Mucosa of descending colon (tissue), 3 donors: ENCODE measurements at regions not wholly inside any gene's neighbourhood (a gene's known extent, or its start where the extent isn't known, plus 50 kb on each side); places are given as distances from the start of the nearest gene placed in this dataset.

Source experiments
- ATAC-seq: fragments of 200-7000 bp; cut with Tn5 transposase; one replicate; pipeline ENCODE4 v1.9.1; 2020; ENCODE audit warnings: mild to moderate bottlenecking, moderate library complexity
- DNase-seq, 3 donors: peaks; one replicate each; pipeline ENCODE4 v3.0.0-alpha.2; 2020
- H3K36me3 ChIP-seq: fragments of 200-600 bp; one replicate; pipeline ENCODE4 v1.8.0; 2021; ENCODE audit warnings: low read depth, mild to moderate bottlenecking
- H3K4me1 ChIP-seq: fragments of 200-600 bp; one replicate; pipeline ENCODE4 v1.8.0; 2021; ENCODE audit warnings: low read depth, mild to moderate bottlenecking
- H3K4me3 ChIP-seq: fragments of 200-600 bp; one replicate; pipeline ENCODE4 v1.8.0; 2021; ENCODE audit warnings: mild to moderate bottlenecking
- H3K9me3 ChIP-seq: fragments of 200-600 bp; one replicate; pipeline ENCODE4 v1.8.0; 2021; ENCODE audit warnings: mild to moderate bottlenecking
- intact Hi-C, 2 donors: fragments of 100-400 bp; cut with DNase I in 1 of 2; cut with micrococcal nuclease in 1 of 2; formaldehyde crosslinking; loops; one replicate each; pipeline versions ENCODE4 v1.11.0 to v1.11.1; 2022; cut with DNase I, micrococcal nuclease
- TF ChIP-seq, protein P1 (sequence below): fragments of 200-600 bp; IDR thresholded peaks from one replicate; pipeline ENCODE4 v1.8.0; 2022; ENCODE audit warnings: antibody characterized with exemption, mild to moderate bottlenecking
- donor health status: DM: no; HTN: no; CAD: no; lungs with moderate emphysema.
- donor health status: DM: no; HTN: no; CAD: no.
- donor health status: DM: no; HTN: yes; CAD: no.

DNA sequence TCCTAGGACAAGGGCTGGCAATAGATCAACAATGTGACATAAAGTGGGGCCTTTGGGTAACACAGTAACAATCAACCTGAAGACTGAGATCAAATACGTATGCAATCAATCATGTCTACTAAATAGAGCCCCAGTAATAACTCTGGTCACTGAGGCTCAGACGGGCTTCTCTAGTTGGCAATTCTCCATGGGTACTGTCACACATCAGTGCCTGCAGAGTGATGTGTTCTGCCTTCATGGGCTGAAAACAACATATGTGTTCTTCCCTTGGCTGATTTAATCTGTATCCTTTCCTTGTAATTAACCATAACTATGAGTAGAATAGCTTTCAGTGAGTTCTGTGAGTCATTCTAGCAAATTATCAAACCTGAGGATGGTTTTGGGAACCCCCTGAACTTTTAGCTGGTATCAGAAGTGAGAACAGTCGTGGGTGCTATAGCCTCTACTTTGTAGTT is 113.6 kb downstream of the TMCO5A start:
- H3K4me1 ChIP-seq, result no peaks in the 10 kb centered on the region
- intact Hi-C loops, result no loop called here
- ATAC-seq (no peak), DNase-seq (no peak)
- H3K4me3 ChIP-seq, result no peak overlapping the region
- TF ChIP-seq, protein P1, sequence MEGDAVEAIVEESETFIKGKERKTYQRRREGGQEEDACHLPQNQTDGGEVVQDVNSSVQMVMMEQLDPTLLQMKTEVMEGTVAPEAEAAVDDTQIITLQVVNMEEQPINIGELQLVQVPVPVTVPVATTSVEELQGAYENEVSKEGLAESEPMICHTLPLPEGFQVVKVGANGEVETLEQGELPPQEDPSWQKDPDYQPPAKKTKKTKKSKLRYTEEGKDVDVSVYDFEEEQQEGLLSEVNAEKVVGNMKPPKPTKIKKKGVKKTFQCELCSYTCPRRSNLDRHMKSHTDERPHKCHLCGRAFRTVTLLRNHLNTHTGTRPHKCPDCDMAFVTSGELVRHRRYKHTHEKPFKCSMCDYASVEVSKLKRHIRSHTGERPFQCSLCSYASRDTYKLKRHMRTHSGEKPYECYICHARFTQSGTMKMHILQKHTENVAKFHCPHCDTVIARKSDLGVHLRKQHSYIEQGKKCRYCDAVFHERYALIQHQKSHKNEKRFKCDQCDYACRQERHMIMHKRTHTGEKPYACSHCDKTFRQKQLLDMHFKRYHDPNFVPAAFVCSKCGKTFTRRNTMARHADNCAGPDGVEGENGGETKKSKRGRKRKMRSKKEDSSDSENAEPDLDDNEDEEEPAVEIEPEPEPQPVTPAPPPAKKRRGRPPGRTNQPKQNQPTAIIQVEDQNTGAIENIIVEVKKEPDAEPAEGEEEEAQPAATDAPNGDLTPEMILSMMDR, result no peak
- H3K36me3 ChIP-seq, result no peaks in the 10 kb centered on the region
- no peaks in the 10 kb centered on the region for H3K9me3 ChIP-seq

DNA sequence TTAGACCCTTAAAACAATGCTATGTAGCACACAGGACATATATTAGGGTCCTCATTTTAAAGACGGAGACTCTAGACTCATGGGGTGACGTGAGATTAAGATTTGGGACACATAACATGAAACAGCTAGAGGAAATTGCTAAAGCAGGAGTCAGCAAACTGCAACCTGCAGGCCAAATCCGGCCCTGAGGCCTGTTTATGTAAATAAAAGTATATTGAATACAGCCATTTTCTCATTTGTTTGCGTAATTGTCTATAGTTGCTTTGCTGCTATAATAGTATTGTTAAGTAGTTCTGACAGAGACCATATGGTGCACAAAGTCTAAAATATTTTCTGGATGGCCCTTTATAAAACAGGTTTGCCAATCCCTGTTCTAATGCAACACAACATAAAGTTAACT is 115.5 kb downstream of the TMCO5A start:
- no peak overlapping the region for H3K4me3 ChIP-seq
- intact Hi-C loops, result no loop called here
- TF ChIP-seq, protein P1, result no peak
- H3K4me1 ChIP-seq, result no peaks in the 10 kb centered on the region
- DNase-seq (no peak), ATAC-seq (no peak)
- H3K9me3 ChIP-seq, result no peaks in the 10 kb centered on the region
- no peaks in the 10 kb centered on the region for H3K36me3 ChIP-seq

DNA sequence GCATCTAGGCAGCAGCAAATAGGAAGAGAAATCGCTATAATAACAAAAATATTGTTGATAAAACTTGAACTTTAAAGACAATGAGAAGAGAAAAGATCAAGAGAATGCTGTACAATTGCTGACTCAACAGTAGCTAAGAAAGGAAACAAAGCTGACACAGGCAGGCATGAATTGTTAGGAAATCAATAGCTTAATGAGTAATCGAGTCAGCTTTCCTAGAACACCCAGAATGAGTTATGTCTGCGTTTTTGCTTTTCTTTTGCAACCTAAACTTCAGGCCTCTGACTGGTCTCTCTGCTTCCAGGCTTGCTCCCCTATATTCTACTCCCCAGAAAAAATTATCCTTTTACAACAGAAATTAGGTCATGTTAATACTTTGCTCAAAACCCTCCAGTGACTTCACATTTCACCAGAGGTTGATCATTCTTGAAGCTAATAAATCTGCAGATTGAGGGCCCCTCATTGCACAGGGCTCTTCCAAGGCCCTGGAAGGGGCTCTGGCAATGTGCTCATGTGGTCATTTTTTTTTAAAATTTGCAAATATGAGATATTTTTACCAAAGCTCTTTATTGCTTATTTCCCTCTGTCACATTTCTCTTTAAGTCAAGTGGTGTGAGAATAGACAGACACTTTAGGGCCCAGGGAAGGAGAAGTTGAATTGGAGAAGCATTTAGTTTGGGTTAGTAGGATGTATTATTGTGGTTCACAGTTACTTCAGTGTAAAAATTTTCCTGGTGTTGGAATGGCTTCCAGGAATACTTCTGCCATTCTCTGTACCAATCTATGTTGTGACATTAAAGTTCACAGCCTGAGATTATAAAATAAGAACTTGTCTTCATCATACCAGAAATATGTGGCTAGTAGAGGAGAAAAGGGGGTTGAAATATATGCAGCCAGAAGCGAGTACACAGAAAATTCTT is 116.3 kb downstream of the TMCO5A start:
- intact Hi-C loops, result no loop called here
- no peaks in the 10 kb centered on the region for H3K4me1 ChIP-seq
- no peak for DNase-seq
- ATAC-seq, result no peak
- H3K4me3 ChIP-seq, result no peak overlapping the region
- H3K9me3 ChIP-seq, result no peaks in the 10 kb centered on the region
- no peaks in the 10 kb centered on the region for H3K36me3 ChIP-seq
- TF ChIP-seq, protein P1, result no peak

DNA sequence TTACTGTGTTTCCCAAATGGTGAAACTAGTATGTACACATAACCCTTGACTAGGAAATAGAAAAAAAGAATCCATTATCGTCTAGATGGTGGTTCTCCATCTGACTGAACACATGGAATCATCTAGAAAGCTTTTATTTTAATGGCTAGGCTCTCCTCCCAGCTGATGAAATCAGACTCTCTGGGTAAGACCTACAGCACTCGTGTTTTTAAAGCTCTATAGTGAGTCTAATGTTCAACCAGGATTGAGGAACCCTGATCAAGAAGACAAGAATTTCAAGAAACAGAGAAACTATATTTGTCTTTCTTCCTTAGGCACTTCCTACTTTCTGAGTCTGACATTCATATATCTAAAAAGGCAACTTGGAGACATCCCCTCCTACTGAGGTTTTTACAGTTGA is 118.8 kb downstream of the TMCO5A start:
- ATAC-seq, result no peak
- no peak for DNase-seq
- H3K4me3 ChIP-seq, result no peak overlapping the region
- no peaks in the 10 kb centered on the region for H3K36me3 ChIP-seq
- no peaks in the 10 kb centered on the region for H3K9me3 ChIP-seq
- TF ChIP-seq, protein P1, result no peak
- intact Hi-C loops, result no loop called here
- no peaks in the 10 kb centered on the region for H3K4me1 ChIP-seq

DNA sequence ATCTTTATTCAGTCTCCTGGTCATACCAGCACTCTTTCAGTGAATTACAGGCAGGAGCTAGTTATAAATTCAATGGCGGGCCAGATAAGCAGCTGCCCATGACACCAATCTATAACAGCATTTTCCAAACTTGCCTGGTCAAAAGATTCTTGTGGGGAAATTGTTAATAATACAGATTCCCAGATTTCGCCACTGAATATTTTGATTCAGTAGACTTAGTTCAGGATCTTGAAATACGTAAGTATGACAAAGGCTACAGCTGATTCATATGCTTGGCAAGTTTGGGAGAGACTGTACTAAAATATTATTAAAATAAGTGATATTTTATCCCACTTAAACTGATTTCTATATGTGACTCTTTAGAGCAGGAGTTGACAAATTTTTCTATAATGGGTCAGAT is 119.3 kb downstream of the TMCO5A start:
- H3K4me1 ChIP-seq, result no peaks in the 10 kb centered on the region
- TF ChIP-seq, protein P1, result no peak
- intact Hi-C loops, result no loop called here
- no peaks in the 10 kb centered on the region for H3K9me3 ChIP-seq
- no peaks in the 10 kb centered on the region for H3K36me3 ChIP-seq
- H3K4me3 ChIP-seq, result no peak overlapping the region
- ATAC-seq, result no peak
- DNase-seq, result no peak
